ENCODE measurements at regions not wholly inside any gene's neighbourhood (a gene's known extent, or its start where the extent isn't known, plus 50 kb on each side); places are given as distances from the start of the nearest gene placed in this dataset.

DNA sequence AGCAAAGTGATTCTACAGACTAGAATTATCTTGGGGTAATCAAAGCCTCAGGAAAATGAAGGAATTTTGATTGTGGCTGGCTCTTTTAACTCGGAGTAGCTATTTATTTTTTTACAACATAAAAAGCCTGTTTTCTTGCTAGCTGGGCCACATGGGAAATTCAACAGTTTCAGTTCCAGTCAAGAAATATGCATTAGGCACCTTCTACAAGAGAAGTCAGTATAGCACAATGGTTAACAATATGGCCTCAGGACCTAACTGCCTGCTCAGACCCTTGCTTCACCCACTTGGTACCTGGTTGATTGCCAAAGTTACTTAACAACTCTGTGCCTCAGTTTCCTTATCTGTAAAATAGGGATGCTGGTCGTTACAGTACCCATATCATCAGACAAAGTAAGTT lies 586.2 kb downstream of the ZNF608 start:
- no peak overlapping the region for H3K27ac ChIP-seq
- no peak overlapping the region for H3K9ac ChIP-seq (ENCODE audit: low read depth in 2 of 2, low read length in 2 of 2)
- H3K9me3 ChIP-seq = no peaks in the 10 kb centered on the region
- H3K4me3 ChIP-seq = no peak overlapping the region
- H3K4me1 ChIP-seq = no peaks in the 10 kb centered on the region
- no peak for DNase-seq
- no peak for TF ChIP-seq CTCF (IDR thresholded peaks at IDR 0.05)
- H3K27me3 ChIP-seq = no peaks in the 10 kb centered on the region
- H3K36me3 ChIP-seq = no peaks in the 10 kb centered on the region
- intact Hi-C loops (cut with DNase I) = no loop called here

DNA sequence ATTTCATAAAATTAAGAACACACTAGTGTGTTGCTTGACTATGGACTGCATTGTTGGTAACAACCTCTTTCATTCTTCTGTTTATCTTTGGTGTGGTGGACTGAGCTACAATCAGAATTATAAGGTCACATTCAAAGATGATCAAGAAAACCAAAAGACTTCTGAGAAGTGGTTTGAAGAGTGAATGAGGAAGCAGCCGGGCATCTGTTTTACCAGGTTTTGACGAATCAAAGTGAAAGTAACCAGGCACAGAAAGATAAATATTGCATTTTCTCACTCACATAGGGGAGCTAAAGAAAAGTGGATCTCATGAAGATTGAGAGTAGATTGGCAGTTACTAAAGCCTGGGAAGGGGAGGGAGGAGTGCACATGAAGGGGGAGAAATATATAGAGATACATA lies 589.1 kb downstream of the ZNF608 start:
- no peak for DNase-seq
- Histone ChIP-seq H3K9me3 (no peaks in the 10 kb centered on the region), H3K9ac (ENCODE audit: low read depth in 2 of 2, low read length in 2 of 2) (no peak overlapping the region), H3K27me3 (no peaks in the 10 kb centered on the region), H3K36me3 (no peaks in the 10 kb centered on the region), H3K4me1 (no peaks in the 10 kb centered on the region), H3K4me3 (no peak overlapping the region), H3K27ac (no peak overlapping the region)
- no peak for TF ChIP-seq CTCF (IDR thresholded peaks at IDR 0.05)
- intact Hi-C loops (cut with DNase I) = no loop called here

GRCh38 chr5:124156415-124156996 lies 589.9 kb downstream of the ZNF608 start:
- intact Hi-C loops (cut with DNase I) = no loop called here
- DNase-seq = no peak
- no peak for TF ChIP-seq CTCF (IDR thresholded peaks at IDR 0.05)
- H3K27me3 ChIP-seq = no peaks in the 10 kb centered on the region
- no peak overlapping the region for H3K4me3 ChIP-seq
- H3K27ac ChIP-seq = no peak overlapping the region
- no peaks in the 10 kb centered on the region for H3K9me3 ChIP-seq
- H3K9ac ChIP-seq (ENCODE audit: low read depth in 2 of 2, low read length in 2 of 2) = no peak overlapping the region
- H3K36me3 ChIP-seq = no peaks in the 10 kb centered on the region
- no peaks in the 10 kb centered on the region for H3K4me1 ChIP-seq

DNA sequence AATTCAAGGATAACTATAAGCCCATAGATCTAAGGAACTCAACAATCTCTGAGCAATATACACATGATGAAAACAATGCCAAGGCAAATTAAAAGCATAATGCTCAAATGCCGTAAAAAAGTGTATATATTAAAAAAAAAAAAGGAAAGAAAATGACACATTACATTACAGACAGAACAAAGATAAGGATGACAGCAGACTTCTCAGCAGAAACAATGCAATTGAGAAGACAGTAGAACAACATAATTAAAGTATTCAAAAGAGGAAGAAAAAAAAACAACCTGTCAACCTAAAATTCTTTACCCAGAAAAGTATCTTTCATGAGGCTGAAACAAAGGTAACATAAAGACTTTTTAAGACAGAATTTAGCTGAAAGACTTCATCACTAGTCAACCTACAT lies 591.7 kb downstream of the ZNF608 start:
- Histone ChIP-seq H3K27me3 (no peaks in the 10 kb centered on the region), H3K9me3 (no peaks in the 10 kb centered on the region), H3K9ac (ENCODE audit: low read depth in 2 of 2, low read length in 2 of 2) (no peak overlapping the region), H3K36me3 (no peaks in the 10 kb centered on the region), H3K4me1 (no peaks in the 10 kb centered on the region), H3K4me3 (no peak overlapping the region), H3K27ac (no peak overlapping the region)
- TF ChIP-seq CTCF (IDR thresholded peaks at IDR 0.05) = no peak
- intact Hi-C loops (cut with DNase I) = no loop called here
- no peak for DNase-seq

DNA sequence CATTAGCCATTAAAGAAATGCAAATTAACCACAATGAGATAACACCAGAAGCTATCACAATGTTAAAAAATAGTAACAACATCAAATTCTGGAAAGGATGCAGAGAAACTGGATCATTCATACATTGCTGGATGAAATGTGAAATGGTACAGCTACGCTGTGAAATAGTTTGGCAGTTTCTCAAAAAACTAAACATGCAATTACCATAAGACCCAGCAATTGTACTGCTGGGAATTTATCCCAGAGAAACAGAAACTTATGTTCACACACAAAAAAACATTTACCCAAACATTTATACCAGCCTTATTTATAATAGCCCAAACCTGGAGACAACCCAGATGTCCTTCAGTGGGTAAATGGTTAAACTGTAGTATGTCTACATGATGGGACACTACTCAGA lies 592.9 kb downstream of the ZNF608 start:
- Histone ChIP-seq H3K9ac (ENCODE audit: low read depth in 2 of 2, low read length in 2 of 2) (no peak overlapping the region), H3K27me3 (no peaks in the 10 kb centered on the region), H3K36me3 (no peaks in the 10 kb centered on the region), H3K9me3 (no peaks in the 10 kb centered on the region), H3K4me3 (no peak overlapping the region), H3K27ac (no peak overlapping the region), H3K4me1 (no peaks in the 10 kb centered on the region)
- intact Hi-C loops (cut with DNase I) = no loop called here
- no peak for DNase-seq
- TF ChIP-seq CTCF (IDR thresholded peaks at IDR 0.05) = no peak

Data from colonic mucosa (tissue), 4 donors.